Transverse colon (tissue), 4 donors: ENCODE measurements at regions not wholly inside any gene's neighbourhood (a gene's known extent, or its start where the extent isn't known, plus 50 kb on each side); places are given as distances from the start of the nearest gene placed in this dataset.

Experiments used
- EP300 ChIP-seq: sonication (generic); formaldehyde crosslinking; IDR thresholded peaks from one replicate; pipeline ENCODE4 v1.6.1; 2017; ENCODE audit warnings: antibody characterized with exemption, low read depth
- POLR2A ChIP-seq: fragments of 450-650 bp; IDR thresholded peaks from one replicate; pipeline ENCODE4 v1.6.1; 2016; ENCODE audit warnings: antibody characterized with exemption, mild to moderate bottlenecking, moderate library complexity
- POLR2AphosphoS5 ChIP-seq, 3 donors: sonication (generic); formaldehyde crosslinking; IDR thresholded peaks; one replicate each; pipeline ENCODE4 v1.6.1; 2016; ENCODE audit warnings: antibody characterized with exemption in 3 of 3
- TF ChIP-seq, protein P1 (sequence below), 5 experiments: fragments of 200-600 bp in 3 of 5; fragments of 450-650 bp in 2 of 5; sonication (generic) in 3 of 5; IDR thresholded peaks; 1 replicate in 2 of 5; 2 replicates in 3 of 5; pipeline ENCODE4 v1.5.1; 2016 to 2017; ENCODE audit warnings: antibody characterized with exemption in 5 of 5, inconsistent platforms in 3 of 5, mild to moderate bottlenecking in 2 of 5, moderate library complexity in 1 of 5

DNA sequence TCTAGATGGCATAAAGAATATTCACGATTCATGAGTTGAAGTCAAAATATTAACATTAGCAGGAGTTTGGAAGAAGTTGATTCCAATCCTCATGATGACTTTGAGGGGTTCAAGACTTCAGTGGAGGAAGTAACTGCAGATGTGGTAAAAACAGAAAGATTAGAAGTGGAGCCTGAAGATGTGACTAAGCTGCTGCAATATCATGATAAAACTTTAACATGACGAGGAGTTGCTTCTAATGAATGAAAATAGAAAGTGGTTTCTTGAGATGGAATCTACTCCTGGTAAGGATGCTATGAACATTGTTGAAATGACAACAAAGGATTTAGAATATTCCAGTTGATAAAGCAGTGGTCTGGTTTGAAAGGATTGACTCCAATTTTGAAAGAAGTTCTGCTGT lies 70.1 kb upstream of the TMLHE start:
- TF ChIP-seq EP300: no peak
- no peak for TF ChIP-seq POLR2A
- TF ChIP-seq, protein P1, sequence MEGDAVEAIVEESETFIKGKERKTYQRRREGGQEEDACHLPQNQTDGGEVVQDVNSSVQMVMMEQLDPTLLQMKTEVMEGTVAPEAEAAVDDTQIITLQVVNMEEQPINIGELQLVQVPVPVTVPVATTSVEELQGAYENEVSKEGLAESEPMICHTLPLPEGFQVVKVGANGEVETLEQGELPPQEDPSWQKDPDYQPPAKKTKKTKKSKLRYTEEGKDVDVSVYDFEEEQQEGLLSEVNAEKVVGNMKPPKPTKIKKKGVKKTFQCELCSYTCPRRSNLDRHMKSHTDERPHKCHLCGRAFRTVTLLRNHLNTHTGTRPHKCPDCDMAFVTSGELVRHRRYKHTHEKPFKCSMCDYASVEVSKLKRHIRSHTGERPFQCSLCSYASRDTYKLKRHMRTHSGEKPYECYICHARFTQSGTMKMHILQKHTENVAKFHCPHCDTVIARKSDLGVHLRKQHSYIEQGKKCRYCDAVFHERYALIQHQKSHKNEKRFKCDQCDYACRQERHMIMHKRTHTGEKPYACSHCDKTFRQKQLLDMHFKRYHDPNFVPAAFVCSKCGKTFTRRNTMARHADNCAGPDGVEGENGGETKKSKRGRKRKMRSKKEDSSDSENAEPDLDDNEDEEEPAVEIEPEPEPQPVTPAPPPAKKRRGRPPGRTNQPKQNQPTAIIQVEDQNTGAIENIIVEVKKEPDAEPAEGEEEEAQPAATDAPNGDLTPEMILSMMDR (IDR thresholded peaks at IDR 0.05): no peak
- no peak for TF ChIP-seq POLR2AphosphoS5 (IDR thresholded peaks at IDR 0.05)
